Kidney tubule cell (primary cell): ENCODE measurements at regions not wholly inside any gene's neighbourhood (a gene's known extent, or its start where the extent isn't known, plus 50 kb on each side); places are given as distances from the start of the nearest gene placed in this dataset.

Source experiments
- DNase-seq: peaks from one replicate; pipeline ENCODE4 v3.0.0-alpha.2; 2018; ENCODE audit warnings: low spot score

DNA sequence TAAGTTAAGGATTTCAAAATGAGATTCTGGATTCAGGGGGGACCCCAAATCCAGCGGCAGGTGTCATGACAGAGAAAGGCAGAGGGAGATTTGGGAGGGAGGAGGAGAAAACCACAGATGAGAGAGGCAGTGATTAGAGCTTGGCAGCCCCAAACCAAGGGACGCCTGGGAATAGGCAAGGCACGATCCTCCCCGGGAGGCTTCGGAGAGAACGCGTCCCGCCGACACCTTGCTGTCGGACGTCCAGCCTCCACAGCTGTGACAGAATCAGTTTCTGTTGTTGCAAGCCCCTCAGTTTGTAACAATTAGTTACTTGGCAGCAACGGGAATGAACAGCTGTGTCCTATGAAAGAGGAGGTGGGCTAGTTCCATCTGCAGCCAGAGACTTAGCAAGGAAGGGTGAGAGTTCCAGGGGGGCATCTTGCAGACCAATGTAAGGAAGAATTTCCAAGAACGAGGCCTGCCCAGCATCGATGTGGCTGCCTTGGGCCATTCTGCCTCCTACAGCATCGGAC, 110.7 kb upstream of the SDK2 start:
- DNase-seq, result no peak

GRCh38 chr17:73757420-73757819, 113.2 kb upstream of the SDK2 start:
- no peak for DNase-seq

DNA sequence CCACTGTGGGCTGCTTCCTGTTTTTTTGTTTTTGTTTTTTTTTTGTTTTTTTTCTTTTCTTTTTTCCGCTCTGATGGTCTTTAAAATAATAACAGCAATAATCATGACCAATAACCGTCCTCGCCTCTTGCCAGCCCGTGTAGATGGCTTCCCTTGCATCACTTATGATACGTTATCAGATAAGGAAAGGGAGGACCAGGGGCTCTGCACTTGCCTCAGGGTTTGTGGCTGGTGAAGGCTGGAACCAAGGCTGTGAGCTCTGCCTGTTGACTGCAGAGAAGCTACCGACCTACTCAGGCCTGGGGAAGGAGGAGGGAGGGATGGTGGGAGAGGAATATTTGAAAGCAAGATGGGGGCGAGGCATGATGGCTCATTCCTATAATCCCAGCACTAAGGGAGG, 114.0 kb upstream of the SDK2 start:
- DNase-seq, result no peak

DNA sequence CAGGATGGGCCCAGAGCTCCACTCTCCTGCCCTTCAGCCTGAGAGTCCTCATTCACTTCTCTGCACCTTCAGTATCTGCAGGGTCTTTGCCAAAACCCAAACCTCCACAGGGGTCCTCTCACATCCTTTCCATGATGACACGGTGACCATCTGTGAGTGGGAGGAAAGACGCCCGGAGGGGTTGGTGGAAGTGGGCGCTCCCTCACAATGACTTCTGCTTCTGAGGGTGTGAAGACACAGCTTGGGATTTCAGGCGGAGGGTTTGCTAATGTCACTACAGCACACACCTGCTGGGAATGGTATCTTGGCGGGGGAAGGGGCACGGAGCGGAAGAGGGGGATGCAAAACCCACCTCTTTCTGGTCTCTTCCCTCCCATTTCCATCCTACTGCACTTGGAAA, 115.1 kb upstream of the SDK2 start:
- DNase-seq, result no peak

DNA sequence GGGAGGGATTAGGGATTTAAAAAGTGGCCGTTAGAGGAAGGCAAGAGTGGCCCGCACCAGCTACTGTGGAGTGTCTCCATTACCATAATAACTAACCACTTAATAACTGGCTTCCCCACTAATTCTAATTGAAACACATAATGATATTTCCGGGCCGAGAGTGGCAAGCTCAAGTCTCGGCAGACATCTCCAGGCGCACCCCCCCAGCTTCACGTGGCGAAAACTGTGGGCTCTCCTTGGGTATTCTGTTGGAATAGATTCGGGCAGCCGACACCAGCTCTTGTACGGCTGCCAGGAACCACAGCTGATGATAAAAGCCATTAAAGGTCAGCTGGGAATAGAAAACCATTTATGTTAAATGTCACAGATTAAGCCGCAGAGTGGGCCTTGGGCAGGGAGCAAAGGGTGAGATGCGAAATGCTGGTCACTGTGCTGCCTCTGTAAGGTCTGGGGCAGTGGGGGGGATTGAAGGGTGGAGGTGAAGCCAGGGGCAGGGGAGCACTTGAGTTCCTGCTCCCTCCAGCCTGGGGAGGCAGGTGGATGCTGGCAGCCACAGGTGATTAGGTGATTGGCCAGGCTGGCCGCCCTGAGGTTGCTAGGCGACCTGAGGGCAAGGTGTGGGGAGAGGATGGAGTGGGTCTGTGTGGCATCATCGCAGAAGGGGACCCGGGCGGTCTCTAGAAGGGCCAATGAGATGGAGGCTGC, 115.6 kb upstream of the SDK2 start:
- DNase-seq, result no peak

- DNase-seq, result no peak
These were observed 116.2 kb upstream of the SDK2 start for GRCh38 chr17:73760439-73760758.

GRCh38 chr17:73765824-73766563, 121.7 kb upstream of the SDK2 start:
- no peak for DNase-seq

DNA sequence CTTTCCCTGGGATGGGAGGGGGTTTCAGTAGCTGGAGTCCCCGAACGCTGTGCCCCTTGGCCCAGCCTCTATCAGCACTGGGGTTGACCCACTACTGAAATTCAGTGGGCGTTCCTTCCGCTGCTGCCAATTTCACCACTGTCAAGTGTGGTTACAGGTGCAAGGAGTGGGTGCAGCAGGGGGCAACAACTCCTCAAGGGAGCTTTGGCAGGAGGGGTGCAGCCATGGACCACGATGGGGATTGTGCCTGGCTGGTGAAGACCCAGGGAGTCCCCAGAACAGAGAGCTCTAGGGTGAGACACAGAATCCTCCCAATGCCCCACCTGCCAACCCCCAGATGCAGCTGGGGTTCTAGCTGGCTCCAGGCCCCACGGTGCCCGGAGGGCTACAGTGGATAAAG, 123.5 kb upstream of the SDK2 start:
- DNase-seq, result no peak

DNA sequence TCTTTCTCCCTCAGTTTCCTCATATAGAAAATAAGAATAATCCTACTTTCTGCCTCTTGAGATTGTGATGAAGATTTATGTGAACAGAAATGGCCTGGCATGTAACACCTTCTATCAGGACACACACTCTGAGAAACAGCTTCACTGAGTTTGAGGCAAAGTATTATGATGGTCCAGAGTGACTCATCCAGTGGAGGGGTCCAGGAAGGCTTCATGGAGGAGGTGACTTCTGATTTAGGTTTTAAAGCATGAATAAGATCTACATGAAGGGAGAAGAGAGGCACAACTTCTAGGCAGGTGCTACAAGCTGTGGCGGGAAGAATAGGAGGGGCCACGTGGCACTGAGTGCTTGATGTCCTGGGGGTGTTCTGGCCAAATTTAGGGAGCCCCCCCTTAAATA, 124.4 kb upstream of the SDK2 start:
- DNase-seq, result no peak

GRCh38 chr17:73769479-73769878, 125.2 kb upstream of the SDK2 start:
- DNase-seq, result no peak

GRCh38 chr17:73770115-73770848, 126.0 kb upstream of the SDK2 start:
- peak; percentile 86 for DNase-seq

DNA sequence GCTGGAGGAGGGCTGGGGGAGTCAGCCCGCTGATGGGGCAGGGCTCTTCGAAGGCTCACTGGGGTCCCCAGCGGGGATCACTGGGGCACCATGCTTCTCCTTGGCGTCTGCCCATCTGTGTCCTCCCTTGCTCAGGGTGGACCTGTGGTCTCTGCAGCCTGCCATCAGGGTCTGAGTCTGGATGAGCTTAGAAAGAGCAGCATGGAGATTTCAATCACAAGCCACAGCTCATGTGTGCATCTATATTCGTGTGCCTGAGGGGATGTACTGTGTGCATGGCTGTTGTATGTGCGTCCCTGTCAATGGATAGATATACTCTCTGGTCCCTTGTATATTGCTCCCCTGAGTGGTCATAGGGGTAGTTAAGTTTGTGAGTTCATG, 126.6 kb upstream of the SDK2 start:
- DNase-seq, result no peak

DNA sequence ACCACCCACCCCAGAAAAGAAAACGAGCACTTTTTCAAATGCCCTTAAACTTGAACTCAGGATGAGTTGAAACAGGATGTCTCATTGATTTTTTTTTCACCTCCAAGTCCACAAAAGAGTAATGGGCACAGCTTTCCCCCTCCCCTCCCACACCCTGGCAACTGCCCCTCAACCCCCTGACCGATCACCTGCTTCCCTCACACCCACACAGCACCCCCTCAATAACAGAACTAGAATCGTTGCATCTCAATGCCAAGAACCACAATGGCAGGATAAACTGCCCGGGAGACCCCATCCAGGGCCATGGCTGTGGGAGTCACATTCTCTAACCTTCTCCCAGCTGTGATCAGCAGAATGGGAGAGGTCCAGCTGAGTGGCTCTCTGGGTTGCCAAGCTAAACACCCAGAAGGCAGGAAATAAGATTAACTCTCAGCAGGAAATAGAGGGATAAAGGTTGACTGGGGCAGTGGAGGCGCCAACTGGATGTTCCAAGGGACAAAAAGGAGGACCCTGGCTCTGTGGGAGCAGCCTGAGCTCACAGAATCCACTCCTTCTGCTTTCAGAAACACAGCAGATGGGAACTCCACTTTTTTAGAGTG, 128.0 kb upstream of the SDK2 start:
- DNase-seq, result no peak

DNA sequence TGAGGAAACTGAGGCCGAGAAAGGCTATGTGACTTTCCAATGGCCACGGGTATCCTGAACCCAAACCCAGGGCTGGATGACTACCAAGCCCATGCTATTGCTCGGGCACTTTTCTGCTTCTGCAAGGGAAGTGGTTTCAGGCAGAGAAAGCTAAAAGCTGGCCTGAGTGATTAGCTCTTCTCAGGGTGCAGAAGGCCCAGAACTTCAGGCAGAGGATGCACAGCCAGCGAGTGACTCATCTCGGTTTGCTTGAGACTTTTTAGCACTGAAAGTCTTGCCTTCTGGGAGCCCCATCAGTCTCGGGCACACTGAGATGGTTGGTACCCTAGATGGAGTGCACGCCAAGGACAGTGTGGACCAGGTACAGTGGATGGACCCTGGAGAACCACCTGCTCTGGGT, 129.5 kb upstream of the SDK2 start:
- DNase-seq, result no peak

- no peak for DNase-seq
These were observed 130.6 kb upstream of the SDK2 start for GRCh38 chr17:73774852-73775251.

GRCh38 chr17:73776351-73777130, 132.3 kb upstream of the SDK2 start:
- no peak for DNase-seq

DNA sequence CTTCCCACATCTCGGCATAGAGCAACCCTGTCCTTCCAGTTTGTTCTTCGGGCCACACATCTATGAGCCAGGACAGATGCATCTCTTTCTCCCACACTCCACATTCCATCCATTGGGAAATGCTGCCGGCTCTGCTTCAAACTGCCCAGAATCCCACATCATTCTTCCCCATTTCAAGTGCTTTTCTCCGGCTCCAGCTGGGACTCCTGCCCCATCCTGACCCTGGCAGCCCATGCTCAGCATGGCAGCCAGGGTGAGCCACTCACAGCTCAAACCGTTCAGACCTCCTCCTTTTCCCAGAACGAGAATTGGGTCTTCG, 132.8 kb upstream of the SDK2 start:
- no peak for DNase-seq

DNA sequence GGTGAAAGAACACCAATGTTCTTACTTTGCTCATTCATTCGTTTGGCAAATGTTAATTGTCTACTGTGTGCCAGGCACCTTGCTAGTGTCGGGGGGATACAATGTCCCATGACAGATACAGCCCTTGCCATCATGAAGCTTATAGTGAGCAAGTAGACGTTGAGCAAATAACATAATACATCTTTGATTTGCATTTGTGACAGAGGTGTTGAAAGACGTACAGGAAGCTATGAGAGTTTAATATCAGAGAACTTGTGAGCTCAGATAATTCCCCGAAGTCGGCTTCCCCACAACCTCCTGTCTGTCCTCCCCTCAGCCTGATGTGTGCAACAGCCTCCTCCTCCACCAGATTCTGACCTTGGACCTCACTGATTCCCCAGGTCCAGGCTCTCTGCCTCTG, 138.0 kb upstream of the SDK2 start:
- no peak for DNase-seq

DNA sequence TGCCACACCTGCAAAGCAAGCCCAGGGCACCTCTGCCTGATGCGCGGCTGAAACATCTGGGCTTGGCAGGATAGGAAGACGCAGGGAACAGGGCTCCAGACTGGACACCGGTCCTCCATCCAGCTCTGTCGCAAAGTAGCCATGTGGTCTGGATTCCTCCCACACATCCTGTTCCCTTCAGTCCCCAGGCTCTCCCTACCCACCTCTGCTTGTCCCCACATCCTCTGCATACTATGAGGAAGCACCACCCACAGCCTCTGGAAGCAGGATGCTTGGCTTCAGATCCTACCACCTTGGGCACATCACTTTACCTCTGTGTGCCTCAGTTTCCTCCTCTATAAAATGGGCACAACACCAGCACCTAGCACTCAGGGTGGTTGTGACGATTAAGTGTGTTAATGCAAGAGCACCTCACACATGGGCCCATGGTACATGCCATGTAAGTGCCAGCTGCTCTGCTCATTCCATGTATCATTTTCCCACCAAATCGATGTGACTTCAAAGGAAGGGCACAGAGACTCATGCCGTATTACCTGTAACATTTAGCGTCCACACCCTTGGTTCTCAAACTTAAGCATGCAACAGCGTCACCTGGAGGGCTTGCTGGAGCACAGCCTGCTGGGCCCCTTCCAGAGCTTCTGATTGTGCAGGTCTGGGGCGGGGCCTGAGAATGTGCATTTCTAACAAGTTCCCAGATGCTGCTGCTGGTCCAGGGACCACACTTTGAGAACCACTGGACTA, 138.6 kb upstream of the SDK2 start:
- DNase-seq, result no peak

DNA sequence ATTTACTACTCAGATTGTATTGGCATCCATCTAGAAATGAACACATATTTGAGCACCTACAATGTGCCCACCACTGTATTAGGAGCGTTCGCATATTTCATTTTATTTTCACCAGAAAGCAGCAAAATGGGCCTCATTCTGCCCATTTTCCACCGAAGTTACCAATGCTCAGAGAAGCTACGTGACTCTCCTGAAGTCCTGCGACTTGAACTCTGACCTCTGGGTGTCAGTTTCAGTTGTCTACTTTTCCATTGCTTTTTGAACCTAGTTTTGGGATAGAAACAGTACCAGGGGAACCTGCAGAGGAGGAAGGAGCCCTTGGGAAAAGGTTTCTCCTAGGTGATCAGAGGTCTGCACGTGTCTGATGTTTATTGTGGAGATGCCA, 139.1 kb upstream of the SDK2 start:
- DNase-seq, result no peak

DNA sequence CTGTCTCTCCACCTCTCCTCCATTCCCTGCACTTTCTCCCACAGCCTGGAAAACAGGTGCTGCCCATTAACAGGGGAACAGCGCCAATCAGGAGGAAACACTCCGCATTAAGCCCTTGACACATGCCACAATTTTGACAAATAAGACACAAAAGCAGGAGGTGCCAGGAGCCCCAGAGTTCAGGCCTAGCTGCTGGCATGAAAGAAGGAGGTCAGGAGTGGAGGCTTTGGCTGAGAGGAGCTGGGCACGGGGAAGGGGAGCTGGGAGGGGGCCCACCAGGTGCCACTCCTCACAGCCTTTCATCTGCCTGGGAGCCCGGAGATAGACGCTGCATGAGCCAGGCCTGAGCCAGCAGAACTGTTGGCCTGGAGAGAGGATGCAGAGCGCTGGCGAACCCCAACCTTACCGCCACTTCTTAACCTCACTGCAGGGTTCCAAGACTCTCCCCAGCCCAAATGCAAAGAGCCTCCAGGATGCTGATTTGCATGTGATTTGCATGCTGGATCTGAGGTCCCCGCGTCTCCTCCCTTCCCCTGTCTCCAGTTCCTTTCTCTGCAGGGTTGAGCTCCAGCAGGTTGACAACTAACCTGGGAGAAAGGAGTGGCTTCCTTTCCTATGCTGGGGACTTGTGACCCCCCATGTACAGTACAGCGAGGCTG, 139.8 kb upstream of the SDK2 start:
- no peak for DNase-seq
